ENCODE measurements at regions not wholly inside any gene's neighbourhood (a gene's known extent, or its start where the extent isn't known, plus 50 kb on each side); places are given as distances from the start of the nearest gene placed in this dataset.

DNA sequence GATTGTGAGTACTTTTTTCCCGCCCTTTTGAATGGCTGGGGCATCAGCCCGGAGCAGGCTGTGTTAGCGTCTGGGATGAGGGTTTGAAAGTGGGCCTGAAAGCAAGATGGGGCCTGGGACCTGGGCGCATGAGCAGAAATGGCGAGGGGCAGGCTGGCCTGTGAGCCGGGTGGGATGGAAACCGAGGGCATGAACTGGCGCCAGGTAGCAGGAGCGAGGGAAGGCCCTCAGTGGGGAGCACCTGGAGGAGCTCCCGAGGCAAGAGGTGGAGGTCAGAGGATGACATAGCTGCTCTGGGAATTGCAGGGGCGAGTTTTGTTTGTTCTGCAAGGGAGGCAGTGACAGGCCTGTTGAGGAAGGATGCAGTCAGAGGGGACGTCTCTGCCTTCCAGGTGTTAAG, 68.6 kb downstream of the RGS12 start:
- TF ChIP-seq POLR2AphosphoS5 (IDR thresholded peaks at IDR 0.05; ENCODE audit: borderline replicate concordance, low read depth, low read length): no peak
- no peak for TF ChIP-seq EZH2 (IDR thresholded peaks at IDR 0.05)

Data from SK-N-MC (cell line).